CD4-positive, alpha-beta T cell (primary cell): ENCODE measurements at regions not wholly inside any gene's neighbourhood (a gene's known extent, or its start where the extent isn't known, plus 50 kb on each side); places are given as distances from the start of the nearest gene placed in this dataset.

Experiments used
- ATAC-seq: fragments of 200-7000 bp; cut with Tn5 transposase; one replicate; pipeline ENCODE4 v1.10.0; 2022; ENCODE audit warnings: mild to moderate bottlenecking; ENCODE audit not compliant: poor library complexity
- CTCF ChIA-PET: fragments of 350-600 bp; sonication (Branson Sonifier 250); formaldehyde crosslinking; loops from one replicate; lab custom pipeline; 2021; ENCODE audit warnings: antibody characterized with exemption, inconsistent platforms; lab: Charles Lee
- POLR2A ChIA-PET: fragments of 350-600 bp; sonication (Branson Sonifier 250); formaldehyde crosslinking; loops from one replicate; lab custom pipeline; 2021; ENCODE audit warnings: antibody characterized with exemption, inconsistent platforms; lab: Charles Lee
- DNase-seq, 14 experiments: peaks; one replicate each; pipeline ENCODE4 v3.0.0-alpha.2; 2013 to 2020; ENCODE audit warnings: mixed read lengths in 2 of 14
- H3K27ac ChIP-seq, 2 donors: one replicate each; pipeline versions ENCODE4 v1.5.1 to v1.7.0; 2013; ENCODE audit warnings: low read length in 2 of 2, low read depth in 1 of 2, mild to moderate bottlenecking in 1 of 2
- H3K27me3 ChIP-seq, 2 experiments: 1 replicate in 1 of 2; 2 replicates in 1 of 2; pipeline versions ENCODE4 v1.6.1 to v1.7.0; 2013; ENCODE audit warnings: low read length in 2 of 2, control low read depth in 1 of 2, mild to moderate bottlenecking in 1 of 2, moderate library complexity in 1 of 2; ENCODE audit not compliant: insufficient read depth in 2 of 2, control insufficient read depth in 1 of 2
- H3K36me3 ChIP-seq: one replicate; pipeline ENCODE4 v1.6.1; 2013; ENCODE audit warnings: low read length, control low read depth; ENCODE audit not compliant: insufficient read depth
- H3K4me1 ChIP-seq: one replicate; pipeline ENCODE4 v1.6.1; 2013; ENCODE audit warnings: low read length, control low read depth; ENCODE audit not compliant: insufficient read depth
- H3K4me3 ChIP-seq: one replicate; pipeline ENCODE4 v1.5.1; 2013; ENCODE audit warnings: mild to moderate bottlenecking, low read length, moderate library complexity
- H3K9me3 ChIP-seq, 2 experiments: 1 replicate in 1 of 2; 2 replicates in 1 of 2; pipeline versions ENCODE4 v1.6.1 to v1.7.0; 2013; ENCODE audit warnings: low read length in 2 of 2, mild to moderate bottlenecking in 2 of 2, control low read depth in 1 of 2, moderate library complexity in 1 of 2; ENCODE audit not compliant: control insufficient read depth in 1 of 2, insufficient read depth in 1 of 2
- H3K27ac Mint-ChIP-seq: one replicate; pipeline ENCODE4 v1.8.0; 2020; ENCODE audit warnings: mixed read lengths
- H3K27me3 Mint-ChIP-seq: one replicate; pipeline ENCODE4 v1.8.0; 2021; ENCODE audit warnings: mixed read lengths
- H3K36me3 Mint-ChIP-seq: one replicate; pipeline ENCODE4 v1.8.0; 2021; ENCODE audit warnings: low read depth, mixed read lengths
- H3K4me1 Mint-ChIP-seq: one replicate; pipeline ENCODE4 v1.8.0; 2021; ENCODE audit warnings: low read depth, mixed read lengths
- H3K4me3 Mint-ChIP-seq: one replicate; pipeline ENCODE4 v1.8.0; 2020; ENCODE audit warnings: mild to moderate bottlenecking, mixed read lengths
- H3K9me3 Mint-ChIP-seq: one replicate; pipeline ENCODE4 v1.8.0; 2020; ENCODE audit warnings: mixed read lengths
- intact Hi-C, 2 experiments: fragments of 100-400 bp; cut with DNase I in 1 of 2; cut with micrococcal nuclease in 1 of 2; formaldehyde crosslinking; loops; one replicate each; pipeline versions ENCODE4 v1.15.1 to v1.9.0; 2023 to 2025; cut with DNase I, micrococcal nuclease
- TF ChIP-seq, protein P1 (sequence below): fragments of 200-600 bp; IDR thresholded peaks from one replicate; pipeline ENCODE4 v1.8.0; 2022; ENCODE audit warnings: antibody characterized with exemption, mild to moderate bottlenecking

DNA sequence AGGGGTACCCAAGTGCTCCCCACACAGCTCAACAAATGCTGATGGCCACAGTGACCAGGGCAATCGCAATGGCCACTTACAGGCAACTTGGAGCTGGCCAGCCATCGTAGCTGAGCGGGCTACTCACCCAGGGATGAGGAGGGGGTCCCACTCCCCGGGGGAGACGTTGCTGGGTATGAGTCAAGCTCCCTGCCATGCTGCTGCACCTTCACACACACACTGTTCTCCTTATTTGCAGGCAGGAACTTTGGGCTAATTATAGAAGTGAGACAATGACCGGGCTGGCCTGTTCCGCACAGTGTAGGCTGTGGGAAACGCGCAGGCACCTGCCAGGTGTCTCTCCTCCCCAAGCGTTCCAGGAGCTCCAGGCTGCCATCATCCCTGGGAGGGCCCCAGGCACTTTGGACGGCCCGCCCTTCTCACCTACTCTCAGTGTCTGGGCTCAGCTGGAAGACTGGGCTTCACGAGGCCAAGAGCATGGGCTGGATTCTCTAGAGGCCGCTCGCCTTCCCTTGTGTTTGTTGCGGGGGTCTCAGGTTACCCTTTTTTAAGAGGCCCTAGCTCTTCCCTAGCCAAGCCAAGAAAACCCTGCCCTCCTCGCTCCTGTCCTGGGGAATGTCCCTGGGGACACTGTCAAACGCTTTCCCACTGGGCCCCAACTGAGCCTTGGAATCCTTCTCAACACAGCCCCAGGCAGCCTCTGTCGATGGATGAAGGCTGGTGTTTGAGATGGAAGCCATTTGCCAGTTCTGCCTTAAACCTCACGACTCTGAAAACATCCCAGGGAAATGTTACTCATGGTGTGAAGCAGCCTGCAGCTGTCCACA lies 73.0 kb downstream of the RTL6 start:
- intact Hi-C loops: no loop called here
- ATAC-seq (no peak), DNase-seq (peak in 1 of 14 experiments; percentile 8)
- H3K9me3 ChIP-seq: peaks cover 3 to 12% of the 10 kb centered on the region in 2 experiments
- POLR2A ChIA-PET: no interaction called here
- no peaks in the 10 kb centered on the region for H3K36me3 Mint-ChIP-seq
- H3K27ac Mint-ChIP-seq: no peak overlapping the region
- H3K4me1 ChIP-seq: no peaks in the 10 kb centered on the region
- CTCF ChIA-PET: no interaction called here
- no peaks in the 10 kb centered on the region for H3K36me3 ChIP-seq
- H3K4me3 Mint-ChIP-seq: no peak overlapping the region
- no peak overlapping the region for H3K27ac ChIP-seq
- H3K4me3 ChIP-seq: no peak overlapping the region
- peaks cover 2% of the 10 kb centered on the region for H3K9me3 Mint-ChIP-seq
- H3K4me1 Mint-ChIP-seq: no peaks in the 10 kb centered on the region
- peaks cover 8% of the 10 kb centered on the region for H3K27me3 Mint-ChIP-seq
- peaks cover 0 to 8% of the 10 kb centered on the region in 2 experiments for H3K27me3 ChIP-seq
- TF ChIP-seq, protein P1, sequence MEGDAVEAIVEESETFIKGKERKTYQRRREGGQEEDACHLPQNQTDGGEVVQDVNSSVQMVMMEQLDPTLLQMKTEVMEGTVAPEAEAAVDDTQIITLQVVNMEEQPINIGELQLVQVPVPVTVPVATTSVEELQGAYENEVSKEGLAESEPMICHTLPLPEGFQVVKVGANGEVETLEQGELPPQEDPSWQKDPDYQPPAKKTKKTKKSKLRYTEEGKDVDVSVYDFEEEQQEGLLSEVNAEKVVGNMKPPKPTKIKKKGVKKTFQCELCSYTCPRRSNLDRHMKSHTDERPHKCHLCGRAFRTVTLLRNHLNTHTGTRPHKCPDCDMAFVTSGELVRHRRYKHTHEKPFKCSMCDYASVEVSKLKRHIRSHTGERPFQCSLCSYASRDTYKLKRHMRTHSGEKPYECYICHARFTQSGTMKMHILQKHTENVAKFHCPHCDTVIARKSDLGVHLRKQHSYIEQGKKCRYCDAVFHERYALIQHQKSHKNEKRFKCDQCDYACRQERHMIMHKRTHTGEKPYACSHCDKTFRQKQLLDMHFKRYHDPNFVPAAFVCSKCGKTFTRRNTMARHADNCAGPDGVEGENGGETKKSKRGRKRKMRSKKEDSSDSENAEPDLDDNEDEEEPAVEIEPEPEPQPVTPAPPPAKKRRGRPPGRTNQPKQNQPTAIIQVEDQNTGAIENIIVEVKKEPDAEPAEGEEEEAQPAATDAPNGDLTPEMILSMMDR: no peak

GRCh38 chr22:44424359-44424682 lies 73.7 kb downstream of the RTL6 start:
- ChIA-PET CTCF (no interaction called here), POLR2A (no interaction called here)
- Histone ChIP-seq H3K36me3 (no peaks in the 10 kb centered on the region), H3K9me3 (peaks cover 3 to 20% of the 10 kb centered on the region in 2 experiments), H3K27me3 (peaks cover 0 to 12% of the 10 kb centered on the region in 2 experiments), H3K4me1 (no peaks in the 10 kb centered on the region), H3K4me3 (no peak overlapping the region), H3K27ac (no peak overlapping the region)
- TF ChIP-seq, protein P1: no peak
- peak in 1 of 14 experiments; percentile 5 for DNase-seq
- Mint-ChIP-seq H3K4me1 (no peaks in the 10 kb centered on the region), H3K27me3 (peaks cover 15% of the 10 kb centered on the region), H3K36me3 (no peaks in the 10 kb centered on the region), H3K9me3 (peaks cover 8% of the 10 kb centered on the region), H3K4me3 (no peak overlapping the region), H3K27ac (no peak overlapping the region)
- ATAC-seq: no peak
- intact Hi-C loops: no loop called here

GRCh38 chr22:44423556-44424358 lies 74.3 kb downstream of the RTL6 start:
- H3K27me3 ChIP-seq: peaks cover 0 to 12% of the 10 kb centered on the region in 2 experiments
- H3K4me1 Mint-ChIP-seq: no peaks in the 10 kb centered on the region
- POLR2A ChIA-PET: no interaction called here
- H3K4me3 Mint-ChIP-seq: no peak overlapping the region
- TF ChIP-seq, protein P1: no peak
- H3K36me3 Mint-ChIP-seq: no peaks in the 10 kb centered on the region
- intact Hi-C loops: no loop called here
- peaks cover 8% of the 10 kb centered on the region for H3K9me3 Mint-ChIP-seq
- no peak overlapping the region for H3K27ac ChIP-seq
- CTCF ChIA-PET: no interaction called here
- ATAC-seq (no peak), DNase-seq (no peak)
- H3K36me3 ChIP-seq: no peaks in the 10 kb centered on the region
- H3K4me1 ChIP-seq: no peaks in the 10 kb centered on the region
- H3K4me3 ChIP-seq: no peak overlapping the region
- peaks cover 17% of the 10 kb centered on the region for H3K27me3 Mint-ChIP-seq
- H3K9me3 ChIP-seq: peaks cover 3 to 24% of the 10 kb centered on the region in 2 experiments
- no peak overlapping the region for H3K27ac Mint-ChIP-seq
